IPS DF 6.9 (cell line): ENCODE measurements at regions not wholly inside any gene's neighbourhood (a gene's known extent, or its start where the extent isn't known, plus 50 kb on each side); places are given as distances from the start of the nearest gene placed in this dataset.
"Not testable (repeated sequence)": the region's sequence is repeated elsewhere in the genome, so short reads cannot be mapped to it uniquely, and the experiment has no call there.

ENCODE experiments used
- DNase-seq: peaks from one replicate; pipeline ENCODE4 v3.0.0-alpha.2; 2013; ENCODE audit warnings: low read depth, low spot score
- H3K27ac ChIP-seq: one replicate; pipeline ENCODE4 v1.5.1; 2013; ENCODE audit warnings: low read length, control low read depth
- H3K27me3 ChIP-seq: 2 replicates; pipeline ENCODE4 v1.6.1; 2013; ENCODE audit warnings: mild to moderate bottlenecking, low read length; ENCODE audit not compliant: control insufficient read depth, insufficient read depth
- H3K36me3 ChIP-seq: 2 replicates; pipeline ENCODE4 v1.6.1; 2013; ENCODE audit warnings: low read length; ENCODE audit not compliant: control insufficient read depth, insufficient read depth
- H3K4me1 ChIP-seq: 2 replicates; pipeline ENCODE4 v1.6.1; 2013; ENCODE audit warnings: low read length; ENCODE audit not compliant: control insufficient read depth, insufficient read depth
- H3K4me3 ChIP-seq: 2 replicates; pipeline ENCODE4 v1.5.1; 2013; ENCODE audit warnings: mild to moderate bottlenecking, low read length
- H3K9me3 ChIP-seq: 2 replicates; pipeline ENCODE4 v1.6.1; 2013; ENCODE audit warnings: low read length, inconsistent platforms; ENCODE audit not compliant: control insufficient read depth, insufficient read depth
- WGBS: extraction: QIAGEN DNeasy Blood & Tissue Kit; methylation state at CpG from one replicate; pipeline ENCODE4 v1.1.7; 2013; ENCODE audit warnings: mixed read lengths, missing lambda C conversion rate; ENCODE audit not compliant: insufficient read length, insufficient coverage; 5-methylcytosine and 5-hydroxymethylcytosine counted together

DNA sequence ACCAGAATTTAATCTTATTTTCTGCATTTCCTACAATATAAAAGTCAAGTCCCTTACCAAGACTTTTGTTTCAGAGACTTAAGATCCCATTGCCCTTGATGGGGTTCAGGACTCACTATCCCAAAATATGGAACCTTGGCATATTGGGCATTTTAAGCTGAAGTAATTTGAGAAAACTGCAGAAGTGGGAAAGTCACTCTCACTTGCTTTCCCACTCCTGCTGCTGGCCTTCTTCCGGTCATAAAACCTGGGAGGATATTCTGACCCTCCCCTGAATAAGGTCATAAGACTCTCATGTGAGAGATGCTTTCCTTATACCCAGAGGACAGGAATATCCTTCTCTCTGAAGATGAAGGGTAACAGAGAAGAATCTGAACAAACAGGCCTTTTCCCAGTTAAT, 92.8 kb upstream of the IFNGR1 start:
- H3K4me1 ChIP-seq, result no peaks in the 10 kb centered on the region
- H3K27me3 ChIP-seq, result no peaks in the 10 kb centered on the region
- no CpG with 5 or more reads among the region's 1 CpG for WGBS
- no peak overlapping the region for H3K4me3 ChIP-seq
- no peaks in the 10 kb centered on the region for H3K9me3 ChIP-seq
- no peak for DNase-seq
- no peak overlapping the region for H3K27ac ChIP-seq
- H3K36me3 ChIP-seq, result no peaks in the 10 kb centered on the region

DNA sequence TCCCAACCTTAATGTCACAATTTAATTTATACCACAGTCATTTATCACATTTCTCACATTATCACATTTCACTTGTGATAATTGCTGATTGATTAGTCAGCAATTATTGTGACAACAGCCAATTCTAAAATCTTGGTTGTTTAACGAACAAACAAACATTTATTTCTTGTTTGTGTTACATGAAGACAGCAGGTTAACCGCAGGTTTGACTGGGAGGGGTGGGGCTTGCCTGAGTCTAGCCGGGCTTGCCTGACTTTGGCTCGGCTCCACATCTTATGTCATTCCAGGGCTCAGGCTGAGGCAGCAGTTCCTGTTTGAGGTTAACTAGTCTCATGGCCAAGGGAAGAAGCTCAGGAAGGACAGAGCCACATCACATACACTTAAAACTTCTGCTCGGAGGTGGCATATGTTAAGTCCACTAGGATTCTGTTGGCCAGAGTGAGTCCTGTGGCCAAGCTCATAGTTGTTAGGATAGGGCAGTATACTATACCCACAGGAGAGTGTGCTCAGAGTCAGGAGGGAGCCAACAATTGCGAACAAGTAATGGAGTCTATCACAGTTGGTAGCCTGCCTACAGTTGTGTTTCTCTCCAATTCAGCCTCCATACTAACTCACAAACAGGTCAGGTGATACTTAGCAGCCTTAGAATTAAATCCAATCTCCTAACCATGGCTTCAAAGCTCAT, 90.0 kb upstream of the IFNGR1 start:
- DNase-seq, result no peak
- H3K27ac ChIP-seq, result no peak overlapping the region
- H3K4me1 ChIP-seq, result no peaks in the 10 kb centered on the region
- WGBS, result no CpG with 5 or more reads among the region's 6 CpGs
- H3K9me3 ChIP-seq, result no peaks in the 10 kb centered on the region
- no peak overlapping the region for H3K4me3 ChIP-seq
- H3K36me3 ChIP-seq, result no peaks in the 10 kb centered on the region
- H3K27me3 ChIP-seq, result no peaks in the 10 kb centered on the region

DNA sequence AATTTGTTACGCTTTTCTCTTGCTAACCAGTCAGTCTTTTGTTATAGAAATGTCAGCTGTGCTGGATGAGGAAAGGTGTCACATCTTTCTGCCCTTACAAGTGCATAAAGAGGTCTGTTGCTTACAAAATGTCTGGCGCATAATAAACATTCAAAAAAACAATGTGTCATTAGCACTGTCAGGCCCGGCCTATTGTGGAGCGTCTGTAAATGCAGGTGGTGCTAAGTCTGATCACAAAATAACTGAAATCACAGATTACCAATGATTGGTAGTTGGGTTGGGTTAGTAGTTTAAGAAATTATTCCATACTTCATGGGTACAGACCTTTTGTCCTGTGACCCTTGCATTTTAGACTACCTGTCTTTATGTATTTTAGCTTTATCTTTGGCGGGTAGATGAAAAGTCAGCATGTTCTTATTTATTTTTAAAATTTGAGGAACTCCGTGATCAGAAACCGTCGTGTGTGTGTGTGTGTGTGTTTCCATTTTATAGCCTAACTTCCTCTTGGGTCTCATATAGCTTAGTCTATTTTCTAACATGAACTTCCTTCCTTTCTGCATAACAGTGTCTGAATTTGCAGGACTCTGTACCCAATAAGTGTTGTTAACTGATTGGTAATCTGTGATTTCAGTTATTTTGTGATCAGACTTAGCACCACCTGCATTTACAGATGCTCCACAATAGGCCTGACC, 88.1 kb upstream of the IFNGR1 start:
- no peaks in the 10 kb centered on the region for H3K36me3 ChIP-seq
- no peaks in the 10 kb centered on the region for H3K4me1 ChIP-seq
- H3K27ac ChIP-seq, result no peak overlapping the region
- no peak for DNase-seq
- no peak overlapping the region for H3K4me3 ChIP-seq
- no peaks in the 10 kb centered on the region for H3K9me3 ChIP-seq
- no CpG with 5 or more reads among the region's 8 CpGs for WGBS
- H3K27me3 ChIP-seq, result no peaks in the 10 kb centered on the region

DNA sequence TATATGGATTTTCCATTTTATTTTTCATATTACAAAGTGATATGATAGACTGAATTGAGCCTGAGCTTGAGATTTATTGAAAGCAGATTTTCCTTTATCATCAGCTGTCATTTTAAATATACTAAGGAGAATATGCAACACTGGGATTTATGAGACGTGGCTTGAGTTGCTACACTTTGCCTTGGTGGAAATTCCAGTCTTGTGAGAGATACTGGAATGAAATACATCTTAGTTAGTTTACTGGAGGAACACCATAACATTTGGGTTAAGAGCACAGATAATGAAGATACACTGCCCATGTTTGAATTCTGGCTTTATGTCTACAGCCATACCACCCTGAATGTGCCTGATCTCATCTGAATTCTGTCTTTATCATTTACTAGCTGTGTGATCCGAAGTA, 86.5 kb upstream of the IFNGR1 start:
- WGBS, result no CpG with 5 or more reads among the region's 2 CpGs

DNA sequence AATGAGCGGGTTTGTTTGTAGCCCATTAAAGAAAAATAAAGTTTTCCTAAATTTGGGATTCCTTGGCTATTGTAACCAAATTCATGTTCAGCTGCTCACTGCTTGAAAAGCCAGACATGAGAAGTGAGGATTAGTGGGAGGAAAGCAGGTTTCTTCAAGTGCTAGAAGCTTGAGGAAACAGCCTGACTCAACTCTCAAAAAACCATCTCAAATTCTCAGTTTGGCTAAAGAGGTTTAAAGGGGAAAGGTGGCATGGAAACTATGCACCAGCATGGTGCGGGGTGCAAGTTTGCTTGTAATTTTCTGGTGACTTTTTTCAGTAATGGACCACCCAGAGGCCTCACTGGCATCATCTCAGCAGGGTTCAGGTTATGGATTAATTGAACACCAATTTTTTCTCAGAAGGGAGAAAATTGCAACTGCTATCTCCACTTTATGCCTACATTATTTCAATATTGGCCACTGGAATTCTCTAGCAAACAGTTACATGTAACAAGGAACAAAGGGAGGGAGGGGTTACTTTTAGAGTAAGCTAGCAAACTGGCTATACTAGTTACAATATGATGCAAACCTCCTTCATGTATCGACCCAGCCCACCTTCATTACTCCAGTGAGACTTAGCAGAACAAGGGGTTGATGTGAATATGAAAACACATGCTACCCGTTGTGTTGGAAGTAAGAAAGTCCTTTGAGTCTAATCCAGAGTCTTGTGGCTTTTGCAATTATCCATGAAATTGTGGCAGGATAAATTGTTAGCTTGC, 85.0 kb upstream of the IFNGR1 start:
- no CpG with 5 or more reads among the region's 4 CpGs for WGBS
- Histone ChIP-seq H3K4me1 (peaks cover 1% of the 10 kb centered on the region; the same call in 1 of the 2 replicates), H3K9me3 (no peaks in the 10 kb centered on the region), H3K4me3 (no peak overlapping the region), H3K27ac (no peak overlapping the region), H3K27me3 (no peaks in the 10 kb centered on the region), H3K36me3 (no peaks in the 10 kb centered on the region)
- DNase-seq, result no peak

More for the DNA sequence above, 86.5 kb upstream of the IFNGR1 start:
- H3K27me3 ChIP-seq, result no peaks in the 10 kb centered on the region
- DNase-seq, result no peak
- no peaks in the 10 kb centered on the region for H3K4me1 ChIP-seq
- H3K36me3 ChIP-seq, result no peaks in the 10 kb centered on the region
- no peak overlapping the region for H3K27ac ChIP-seq
- no peak overlapping the region for H3K4me3 ChIP-seq
- H3K9me3 ChIP-seq, result no peaks in the 10 kb centered on the region

DNA sequence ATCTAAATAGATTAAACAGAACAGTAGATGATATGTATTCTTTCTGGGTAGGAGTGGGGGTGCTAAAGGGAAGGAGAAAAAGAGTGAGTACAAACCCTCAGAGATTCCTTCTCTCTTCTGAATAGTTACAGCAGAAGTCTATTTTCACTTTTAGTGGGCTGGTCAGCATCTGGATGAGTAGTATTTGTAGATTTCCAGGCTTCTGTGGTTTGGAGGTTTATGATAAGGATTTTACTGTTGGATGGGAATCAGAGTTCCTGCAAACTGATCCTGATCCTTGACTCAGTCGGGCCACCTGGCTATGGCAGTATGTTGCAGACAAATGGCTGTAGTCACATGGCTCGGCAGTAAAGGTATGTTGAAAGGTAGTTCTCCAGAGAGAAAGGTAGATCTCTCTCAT, 84.3 kb upstream of the IFNGR1 start:
- no CpG with 5 or more reads among the region's 2 CpGs for WGBS
- Histone ChIP-seq H3K27me3 (no peaks in the 10 kb centered on the region), H3K36me3 (no peaks in the 10 kb centered on the region), H3K9me3 (no peaks in the 10 kb centered on the region), H3K27ac (no peak overlapping the region), H3K4me3 (no peak overlapping the region), H3K4me1 (peaks cover 2% of the 10 kb centered on the region; the same call in 1 of the 2 replicates)
- no peak for DNase-seq

GRCh38 chr6:137299681-137300080, 80.5 kb upstream of the IFNGR1 start:
- no peak for DNase-seq
- WGBS, result no CpG with 5 or more reads among the region's 3 CpGs
- H3K4me3 ChIP-seq, result no peak overlapping the region
- H3K36me3 ChIP-seq, result no peaks in the 10 kb centered on the region
- H3K27me3 ChIP-seq, result no peaks in the 10 kb centered on the region
- no peaks in the 10 kb centered on the region for H3K9me3 ChIP-seq
- no peak overlapping the region for H3K27ac ChIP-seq
- peaks cover 5% of the 10 kb centered on the region; the same call in 1 of the 2 replicates for H3K4me1 ChIP-seq

DNA sequence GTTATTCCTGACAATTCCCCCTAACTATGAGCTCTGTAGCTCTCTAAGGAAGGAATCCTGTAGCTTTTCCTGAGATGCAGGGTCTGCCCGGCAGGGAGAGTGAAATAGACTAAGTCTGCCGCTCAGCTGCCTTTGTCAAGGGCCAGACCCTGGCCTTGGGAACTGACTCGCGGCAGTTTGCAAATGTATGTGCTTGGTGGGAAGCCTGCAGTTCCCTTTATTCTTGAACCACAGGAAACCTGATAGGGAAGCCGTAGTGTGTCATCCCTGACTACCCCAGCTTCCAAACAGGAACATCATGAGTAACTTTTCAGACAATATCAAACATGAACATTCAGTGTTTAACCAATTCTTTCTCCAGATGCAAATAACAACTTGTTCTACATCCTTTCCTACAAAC, 78.7 kb upstream of the IFNGR1 start:
- H3K4me3 ChIP-seq, result no peak overlapping the region
- WGBS, result no CpG with 5 or more reads among the region's 5 CpGs
- no peak overlapping the region for H3K27ac ChIP-seq
- no peaks in the 10 kb centered on the region for H3K27me3 ChIP-seq
- DNase-seq, result peak; percentile 82
- H3K9me3 ChIP-seq, result no peaks in the 10 kb centered on the region
- H3K4me1 ChIP-seq, result peaks cover 5% of the 10 kb centered on the region; the same call in 1 of the 2 replicates
- H3K36me3 ChIP-seq, result no peaks in the 10 kb centered on the region

GRCh38 chr6:137292326-137292725, 73.1 kb upstream of the IFNGR1 start:
- H3K4me3 ChIP-seq, H3K27ac ChIP-seq, H3K4me1 ChIP-seq, H3K27me3 ChIP-seq, H3K9me3 ChIP-seq, DNase-seq, H3K36me3 ChIP-seq: not testable (repeated sequence)
- no CpG with 5 or more reads among the region's 3 CpGs for WGBS

- Histone ChIP-seq H3K4me3 (no peak overlapping the region), H3K27me3 (no peaks in the 10 kb centered on the region), H3K4me1 (no peaks in the 10 kb centered on the region), H3K36me3 (no peaks in the 10 kb centered on the region), H3K27ac (no peak overlapping the region), H3K9me3 (no peaks in the 10 kb centered on the region)
- WGBS, result no CpG with 5 or more reads among the region's 3 CpGs
- no peak for DNase-seq
Observed at GRCh38 chr6:137291441-137291840, 72.3 kb upstream of the IFNGR1 start.
